ENCODE measurements at regions not wholly inside any gene's neighbourhood (a gene's known extent, or its start where the extent isn't known, plus 50 kb on each side); places are given as distances from the start of the nearest gene placed in this dataset.

- H3K27me3 Mint-ChIP-seq (ENCODE audit: low read depth) = no peaks in the 10 kb centered on the region
Measured at GRCh38 chr20:62529896-62530642, 54.3 kb upstream of the GATA5 start.

GRCh38 chr20:62530643-62531032 lies 54.8 kb upstream of the GATA5 start:
- Mint-ChIP-seq H3K27me3 (ENCODE audit: low read depth) (no peaks in the 10 kb centered on the region), H3K4me1 (no peaks in the 10 kb centered on the region; the same call in 1 of the 2 replicates), H3K9me3 (no peaks in the 10 kb centered on the region), H3K4me3 (no peak overlapping the region), H3K27ac (peak overlapping the region; percentile 76; the same call in 1 of the 2 replicates), H3K36me3 (no peaks in the 10 kb centered on the region)
- CTCF ChIA-PET = interaction anchor here (1.2 to 1.5 kb wide), 2 partner anchors 9 to 11 kb away, joined by 3 to 6 read pairs; no protein-coding TSS in a partner anchor
- DNase-seq (ENCODE audit: low spot score) (no peak), ATAC-seq (no peak)
- POLR2A ChIA-PET = no interaction called here
- TF ChIP-seq KAT7 (CRISPR knock-in tag; IDR thresholded peaks at IDR 0.05; ENCODE audit: borderline replicate concordance) (no peak), MLX (CRISPR knock-in tag; IDR thresholded peaks at IDR 0.05) (no peak), ZNF121 (CRISPR knock-in tag; IDR thresholded peaks at IDR 0.05) (no peak), ZNF317 (CRISPR knock-in tag; IDR thresholded peaks at IDR 0.05; ENCODE audit: borderline replicate concordance, low read depth) (no peak), ELF4 (CRISPR knock-in tag; IDR thresholded peaks at IDR 0.05; ENCODE audit: low read depth) (no peak), SOX15 (CRISPR knock-in tag; IDR thresholded peaks at IDR 0.05) (no peak), ZNF512 (CRISPR knock-in tag; IDR thresholded peaks at IDR 0.05; ENCODE audit: borderline replicate concordance) (no peak), USF2 (CRISPR knock-in tag; IDR thresholded peaks at IDR 0.05) (no peak), ZNF232 (CRISPR knock-in tag; IDR thresholded peaks at IDR 0.05) (no peak)

More at GRCh38 chr20:62529896-62530642, 54.3 kb upstream of the GATA5 start:
- H3K9me3 Mint-ChIP-seq = no peaks in the 10 kb centered on the region
- H3K36me3 Mint-ChIP-seq = no peaks in the 10 kb centered on the region
- H3K4me1 Mint-ChIP-seq = no peaks in the 10 kb centered on the region; the same call in 1 of the 2 replicates
- TF ChIP-seq MXD4 (CRISPR knock-in tag; IDR thresholded peaks at IDR 0.05; ENCODE audit: borderline replicate concordance) (no peak), ERG (CRISPR knock-in tag; IDR thresholded peaks at IDR 0.05) (no peak), ATF2 (CRISPR knock-in tag; IDR thresholded peaks at IDR 0.05; ENCODE audit: borderline replicate concordance, low read depth) (no peak), RELA (CRISPR knock-in tag; IDR thresholded peaks at IDR 0.05; ENCODE audit: borderline replicate concordance) (no peak), ARID4B (CRISPR knock-in tag; IDR thresholded peaks at IDR 0.05; ENCODE audit: borderline replicate concordance) (no peak), ZMAT4 (CRISPR knock-in tag; IDR thresholded peaks at IDR 0.05) (no peak)
- DNase-seq (ENCODE audit: low spot score) = no peak
- CTCF ChIA-PET = interaction anchor here (0.7 to 1.5 kb wide), 5 partner anchors 10 to 87 kb away, joined by 3 to 6 read pairs (median 3); no protein-coding TSS in a partner anchor
- peak overlapping the region; percentile 87 for H3K27ac Mint-ChIP-seq
- POLR2A ChIA-PET = no interaction called here
- no peak for ATAC-seq
- H3K4me3 Mint-ChIP-seq = no peak overlapping the region
